HL-60/S4 treated with phorbol 12-myristate 13-acetate at 8.2 ng/mL for 4 days and 3 days (cell line): ENCODE measurements at regions not wholly inside any gene's neighbourhood (a gene's known extent, or its start where the extent isn't known, plus 50 kb on each side); places are given as distances from the start of the nearest gene placed in this dataset.

ENCODE experiments used
- in situ Hi-C: fragments of 300-500 bp; cut with MboI; formaldehyde crosslinking; loops from 2 replicates; pipeline ENCODE4 v1.15.0; 2022; ENCODE audit warnings: low sequenced_read_pairs

- in situ Hi-C loops, result no loop called here
Observed at GRCh38 chr2:12161085-12161484, 414.7 kb downstream of the LPIN1 start.

DNA sequence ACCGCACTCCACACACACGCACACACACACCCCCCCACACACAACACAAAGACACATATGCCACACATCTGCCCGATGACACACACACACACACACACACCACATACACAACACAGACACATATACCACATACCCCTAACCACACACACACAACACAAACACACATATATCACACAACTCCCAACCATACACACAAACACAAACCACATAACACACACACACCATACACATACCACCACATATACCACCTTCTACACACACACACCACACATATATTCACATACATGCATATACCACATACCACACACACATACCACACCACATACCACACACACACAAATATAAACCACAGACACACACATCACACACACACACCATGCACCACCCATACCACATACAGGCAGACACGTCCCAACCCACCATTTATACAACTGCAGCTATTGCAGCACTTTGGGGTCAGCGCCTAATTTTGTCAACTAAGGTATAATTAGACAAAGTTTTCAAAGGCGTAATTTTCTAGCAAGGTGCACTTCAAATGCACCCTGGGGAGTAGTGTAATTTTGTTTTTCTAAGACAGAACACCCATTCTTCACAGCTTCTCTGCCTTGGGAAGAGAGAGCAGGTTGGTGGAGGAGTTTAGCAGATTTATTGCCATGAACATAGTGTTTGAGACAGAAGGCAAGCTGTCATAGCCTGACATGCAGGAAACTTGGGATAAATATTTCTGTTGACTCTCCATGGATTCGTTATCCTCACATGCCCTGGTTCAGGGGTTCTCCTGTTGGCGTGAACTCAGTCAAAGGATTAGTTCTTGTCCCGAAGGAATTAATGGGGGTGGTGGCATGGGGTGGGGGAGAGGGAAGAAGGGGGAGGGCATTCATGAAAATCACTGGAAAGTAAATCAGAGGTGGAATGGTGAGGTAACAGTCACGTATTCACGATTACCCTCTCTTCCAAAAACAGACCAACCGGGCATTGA lies 416.1 kb downstream of the LPIN1 start:
- in situ Hi-C loops, result no loop called here

GRCh38 chr2:12163866-12164265 lies 417.4 kb downstream of the LPIN1 start:
- in situ Hi-C loops, result no loop called here

DNA sequence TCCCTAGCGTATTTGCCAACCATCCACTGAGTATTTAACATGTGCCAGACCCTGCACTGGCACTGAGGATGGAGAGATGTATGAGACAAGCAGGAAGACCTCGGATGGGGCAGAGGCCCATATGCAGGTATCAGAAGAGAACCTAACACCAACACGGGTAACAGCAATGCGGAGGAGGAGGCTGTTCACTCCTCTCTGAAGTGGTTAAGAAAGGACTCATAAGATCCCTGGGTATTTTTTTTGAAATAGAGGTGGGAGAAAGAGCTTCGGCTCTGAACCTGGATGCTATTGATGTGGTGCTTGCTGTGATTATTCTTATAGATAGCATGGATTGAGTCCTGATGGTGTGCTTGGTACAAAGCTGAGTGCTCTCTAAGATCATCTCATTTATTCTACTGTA lies 418.3 kb downstream of the LPIN1 start:
- in situ Hi-C loops, result no loop called here

GRCh38 chr2:12167525-12168317 lies 421.3 kb downstream of the LPIN1 start:
- in situ Hi-C loops, result no loop called here

- in situ Hi-C loops, result no loop called here
Observed at GRCh38 chr2:12168354-12168753, 421.9 kb downstream of the LPIN1 start.

DNA sequence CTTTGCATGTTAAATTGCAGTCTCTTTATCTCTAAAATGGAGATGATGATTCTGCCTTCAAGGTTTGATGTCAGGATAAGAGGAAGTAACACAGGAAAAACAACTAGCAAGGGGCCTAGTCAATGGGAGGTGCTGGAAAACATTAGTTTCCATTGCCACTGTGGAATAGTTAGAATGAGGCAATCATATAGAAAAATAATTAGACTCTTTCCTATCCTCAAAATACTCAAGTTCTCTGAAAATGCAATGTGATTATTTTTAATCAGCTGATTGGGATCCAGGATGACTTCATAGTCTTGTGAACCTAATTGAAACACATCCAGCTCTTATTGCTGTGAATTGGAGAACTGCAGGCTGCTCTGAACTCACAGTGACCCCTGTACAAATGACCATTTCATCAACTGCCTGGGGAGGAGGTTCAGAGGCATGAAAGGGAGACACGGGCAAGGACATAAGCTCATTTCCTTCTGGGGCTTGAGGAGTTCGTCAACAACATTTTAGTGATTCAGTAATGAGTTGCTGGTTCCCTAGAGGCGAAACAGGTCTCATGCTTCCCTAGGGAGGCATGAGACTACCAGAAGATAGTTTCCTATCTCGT lies 422.5 kb downstream of the LPIN1 start:
- in situ Hi-C loops, result no loop called here

- in situ Hi-C loops, result no loop called here
Observed at GRCh38 chr2:12169721-12170120, 423.3 kb downstream of the LPIN1 start.

DNA sequence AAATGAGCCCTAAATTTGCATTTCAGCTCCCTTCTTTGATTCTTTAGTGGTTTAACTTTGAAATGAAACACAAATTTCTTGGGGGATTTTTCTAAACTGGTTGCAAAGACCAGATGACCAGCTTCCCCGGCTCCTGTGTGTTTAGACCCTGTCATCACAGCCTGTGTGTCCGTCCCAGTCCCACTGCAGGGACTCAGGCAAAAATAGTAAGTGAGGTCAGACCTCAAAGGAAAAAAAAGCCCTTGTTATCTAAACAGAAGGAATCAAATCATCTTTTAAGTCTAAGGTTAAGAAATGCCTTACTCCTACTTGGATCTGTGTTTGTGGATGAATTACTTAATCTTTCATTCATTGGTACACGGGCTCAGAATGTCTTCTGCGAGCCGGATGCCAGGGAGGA lies 423.7 kb downstream of the LPIN1 start:
- in situ Hi-C loops, result no loop called here

DNA sequence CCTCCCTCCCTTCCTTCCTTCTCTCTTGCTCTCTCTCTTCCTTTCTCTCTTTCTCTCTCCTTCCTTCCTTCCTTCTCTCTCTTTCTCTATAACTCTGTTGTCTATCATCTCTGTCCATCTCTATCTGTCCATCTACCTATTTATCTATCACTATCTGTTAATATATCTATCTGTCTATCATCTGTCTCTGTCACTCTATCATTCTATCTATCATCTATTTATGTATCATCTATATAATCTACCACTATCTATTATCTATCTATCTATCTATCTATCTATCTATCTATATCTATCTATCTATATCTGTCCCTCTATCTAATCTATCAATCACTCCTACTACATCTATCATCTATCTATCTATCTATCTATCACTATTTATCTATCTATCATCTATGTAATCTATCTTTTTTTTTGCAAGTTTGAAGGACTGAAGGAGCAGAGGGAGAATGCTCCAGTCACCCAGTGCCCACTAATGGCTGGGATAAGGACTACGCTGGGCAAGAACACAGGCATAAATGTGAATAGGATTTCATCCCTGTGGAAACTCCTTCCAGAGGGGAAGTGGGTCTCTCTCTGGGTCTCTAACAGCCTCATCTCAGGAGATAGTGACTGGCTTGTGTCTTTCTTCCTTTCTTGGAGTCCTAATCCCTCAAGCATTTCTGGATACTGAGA lies 427.0 kb downstream of the LPIN1 start:
- in situ Hi-C loops, result no loop called here

DNA sequence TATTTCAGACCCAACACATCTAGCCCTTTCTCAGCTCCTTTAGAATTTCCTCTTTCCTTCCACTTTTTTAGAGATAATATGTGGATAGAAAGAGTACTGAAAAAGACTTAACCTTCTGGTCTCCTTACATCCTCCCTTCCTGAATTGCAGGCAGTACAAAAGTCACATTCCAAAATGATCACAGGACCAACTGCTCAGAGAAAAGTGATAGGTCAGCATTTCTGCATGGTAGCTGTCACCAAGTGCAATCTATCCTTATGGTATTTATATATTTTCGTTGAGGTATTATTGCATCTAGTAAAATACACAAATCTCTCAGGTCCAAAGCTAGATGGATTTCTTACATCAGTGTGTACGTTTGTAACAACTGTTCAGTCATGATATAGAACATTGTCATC lies 427.5 kb downstream of the LPIN1 start:
- in situ Hi-C loops, result no loop called here

GRCh38 chr2:12175323-12175722 lies 428.9 kb downstream of the LPIN1 start:
- in situ Hi-C loops, result no loop called here

- in situ Hi-C loops, result no loop called here
Observed at GRCh38 chr2:12176623-12177454, 430.4 kb downstream of the LPIN1 start.

DNA sequence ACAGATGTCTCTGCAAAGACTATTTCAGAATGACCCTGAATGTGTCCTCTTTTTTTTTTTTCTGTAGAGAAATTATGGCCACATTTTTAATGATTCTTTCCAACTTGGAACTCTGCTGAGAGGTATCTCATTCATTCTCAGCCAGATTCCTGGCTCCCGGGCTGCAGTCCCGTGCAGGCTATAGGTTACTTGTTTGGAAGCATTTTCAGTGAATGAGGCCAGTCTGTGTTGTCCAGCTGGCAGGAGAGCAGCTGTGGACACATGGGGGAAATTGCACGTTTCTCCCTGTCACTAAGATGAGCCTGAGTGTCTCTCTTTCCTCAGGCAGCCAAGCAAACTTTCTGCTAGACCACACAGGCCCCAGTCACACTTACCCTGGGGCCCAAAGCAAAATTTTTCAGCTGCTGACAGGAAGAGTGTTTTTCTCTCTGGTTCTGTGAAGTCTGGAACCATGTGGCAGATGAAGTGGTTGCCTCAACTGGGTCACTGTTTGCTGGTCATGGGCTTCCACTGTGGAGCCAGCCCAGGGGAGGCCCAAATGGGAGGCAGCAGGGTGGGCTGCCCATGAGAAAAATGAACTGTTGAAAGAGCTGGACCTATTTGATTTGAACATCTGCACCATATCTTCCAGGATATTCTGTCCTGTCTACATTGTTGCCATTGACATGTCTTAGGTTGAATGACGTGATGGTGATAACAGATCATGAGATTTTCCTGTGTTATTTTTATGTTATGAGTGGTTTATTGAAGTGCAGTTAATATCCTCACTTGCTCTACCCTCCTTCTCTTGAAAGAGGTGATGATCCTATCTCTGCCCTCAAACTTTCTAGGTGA lies 431.2 kb downstream of the LPIN1 start:
- in situ Hi-C loops, result no loop called here

- in situ Hi-C loops, result no loop called here
Observed at GRCh38 chr2:12178289-12179080, 432.1 kb downstream of the LPIN1 start.

GRCh38 chr2:12180031-12180430 lies 433.6 kb downstream of the LPIN1 start:
- in situ Hi-C loops, result no loop called here

- in situ Hi-C loops, result no loop called here
Observed at GRCh38 chr2:12183032-12183645, 436.7 kb downstream of the LPIN1 start.

DNA sequence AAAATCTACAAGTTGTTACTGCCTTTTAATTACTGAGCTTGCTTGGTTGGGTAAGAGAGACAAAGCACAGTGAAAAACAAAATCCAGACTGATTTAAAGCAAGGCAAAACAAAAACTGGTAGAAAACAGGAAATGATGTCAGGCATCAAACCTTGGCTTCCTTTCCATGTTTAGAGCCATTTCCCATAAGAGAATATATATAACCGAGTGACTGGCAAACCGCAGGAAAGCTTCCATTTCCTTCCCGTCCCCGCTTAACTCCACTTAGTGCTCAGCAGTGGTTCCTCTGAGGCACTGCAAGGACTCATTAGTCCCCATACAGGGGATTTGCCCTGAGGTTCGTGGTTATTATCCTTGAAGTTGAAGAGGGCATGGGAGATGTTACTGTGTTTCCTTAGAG lies 446.3 kb downstream of the LPIN1 start:
- in situ Hi-C loops, result no loop called here
